SW 1271 (cell line): ENCODE measurements at regions not wholly inside any gene's neighbourhood (a gene's known extent, or its start where the extent isn't known, plus 50 kb on each side); places are given as distances from the start of the nearest gene placed in this dataset.
"Not testable (repeated sequence)": the region's sequence is repeated elsewhere in the genome, so short reads cannot be mapped to it uniquely, and the experiment has no call there.

Experiments used
- DNase-seq, 2 experiments: peaks; one replicate each; lab custom pipeline; 2025; lab: John Stamatoyannopoulos, UW

DNA sequence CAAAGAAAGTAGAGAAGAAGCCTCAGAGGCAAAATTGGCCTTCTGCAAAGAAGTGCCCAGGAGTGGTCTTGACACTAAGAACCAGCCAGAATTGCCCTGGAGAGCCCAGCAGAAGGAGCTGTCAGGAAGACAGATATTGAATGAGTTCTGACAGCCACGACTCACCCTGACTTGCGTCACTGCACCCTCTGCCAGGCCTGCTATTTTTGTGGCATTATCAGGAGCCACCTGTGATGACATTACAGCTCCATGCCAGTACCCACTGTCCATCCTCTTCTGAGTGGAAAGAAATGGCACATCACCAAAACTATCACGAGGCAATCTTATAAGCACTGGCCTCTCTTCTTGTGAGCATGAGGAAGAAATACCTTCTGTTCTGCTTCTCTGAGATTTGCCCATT is 67.7 kb downstream of the SMIM20 start:
- no peak for DNase-seq

DNA sequence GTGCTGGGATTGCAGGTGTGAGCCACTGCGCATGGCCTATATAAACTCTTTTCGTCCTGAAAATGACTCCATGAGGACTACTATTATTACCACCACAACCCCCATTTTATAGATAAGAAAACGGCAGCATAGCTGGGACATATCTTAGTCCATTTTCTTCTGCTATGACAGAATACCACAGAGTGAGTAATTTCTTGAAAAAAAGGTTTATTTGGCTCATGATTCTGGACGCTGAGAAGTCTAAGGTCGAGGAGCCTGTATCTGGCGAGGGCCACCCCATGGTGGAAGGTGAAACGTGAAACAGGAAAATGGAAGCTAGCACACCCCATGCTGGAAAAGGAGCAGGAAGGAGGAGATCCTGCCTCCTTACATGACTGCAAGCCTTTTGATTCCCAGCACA is 68.9 kb downstream of the SMIM20 start:
- no peak for DNase-seq

DNA sequence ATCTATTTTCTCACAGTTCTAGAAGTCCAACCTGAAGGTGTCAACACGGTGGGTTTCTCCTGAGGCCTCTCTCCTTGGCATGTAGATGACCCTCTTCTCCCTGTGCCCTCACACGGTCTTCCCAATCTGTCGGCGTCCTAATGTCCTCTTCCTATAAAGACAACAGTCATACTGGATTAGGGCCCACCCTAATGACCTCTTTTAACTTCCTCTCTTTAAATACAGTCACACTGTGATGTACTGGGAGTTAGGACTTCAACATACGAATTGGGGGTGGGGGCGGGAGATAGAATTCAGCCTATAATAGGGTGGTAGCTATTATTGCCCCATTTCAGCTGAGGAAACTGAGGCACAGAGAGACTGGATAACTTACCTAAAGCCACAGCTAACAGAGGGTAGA is 70.2 kb downstream of the SMIM20 start:
- no peak for DNase-seq

- no peak for DNase-seq
Measured at GRCh38 chr4:25984796-25985195, 70.8 kb downstream of the SMIM20 start.

DNA sequence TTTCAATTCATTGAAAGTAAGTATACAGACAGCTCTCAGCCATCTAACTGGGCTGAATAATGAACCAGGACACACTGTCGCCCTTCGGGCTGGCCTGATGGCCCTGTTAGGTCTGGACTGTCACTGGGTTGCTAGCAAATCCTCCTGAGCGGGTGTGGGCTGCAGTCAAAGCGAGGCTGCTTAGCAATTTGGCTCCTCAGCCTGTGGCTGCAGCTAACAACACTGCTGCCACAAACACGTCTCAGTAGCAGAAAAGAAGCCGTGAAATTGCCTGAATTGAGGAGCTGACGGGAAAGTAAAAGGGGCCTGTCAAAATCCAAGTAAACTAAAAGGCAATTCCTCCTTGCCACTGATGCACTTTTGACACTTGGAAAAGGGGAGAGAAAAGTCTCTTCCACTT is 72.8 kb downstream of the SMIM20 start:
- no peak for DNase-seq

- no peak for DNase-seq
Measured at GRCh38 chr4:25991340-25991739, 77.3 kb downstream of the SMIM20 start.

GRCh38 chr4:25993395-25994185 is 79.6 kb downstream of the SMIM20 start:
- DNase-seq = no peak

- DNase-seq = not testable (repeated sequence)
Measured at GRCh38 chr4:25994577-25994976, 80.6 kb downstream of the SMIM20 start.

DNA sequence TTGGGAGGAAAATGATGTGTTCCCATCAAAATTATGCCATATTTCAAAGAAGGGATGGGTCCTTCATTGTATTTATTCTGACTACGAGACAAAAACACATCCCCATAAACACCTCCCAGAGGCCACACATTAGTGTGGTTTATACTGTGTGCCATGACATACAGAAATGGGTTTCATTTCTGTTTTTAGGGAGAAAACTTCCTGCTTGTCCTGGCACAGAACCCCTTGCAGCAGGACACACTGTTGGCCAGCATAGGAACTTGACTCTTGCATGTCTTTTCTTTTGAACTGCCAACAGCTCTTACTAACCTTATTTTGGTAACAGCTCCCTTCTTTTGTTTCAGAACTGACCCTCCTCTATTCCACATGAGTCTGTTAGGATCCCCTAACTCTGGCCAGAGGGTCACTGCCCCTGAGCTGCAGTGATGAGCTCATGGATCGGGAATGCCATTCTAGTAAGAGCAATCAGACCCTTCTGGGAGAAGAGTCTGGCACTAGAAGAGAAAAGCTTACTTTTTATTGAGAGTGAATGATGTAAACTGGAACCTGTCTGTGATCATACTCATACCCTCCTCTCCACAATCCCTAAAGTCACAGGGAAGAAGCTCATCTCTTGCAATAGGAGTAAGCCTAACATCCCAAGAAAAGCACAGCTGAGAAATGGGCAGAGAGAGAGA is 86.4 kb downstream of the SMIM20 start:
- no peak for DNase-seq

DNA sequence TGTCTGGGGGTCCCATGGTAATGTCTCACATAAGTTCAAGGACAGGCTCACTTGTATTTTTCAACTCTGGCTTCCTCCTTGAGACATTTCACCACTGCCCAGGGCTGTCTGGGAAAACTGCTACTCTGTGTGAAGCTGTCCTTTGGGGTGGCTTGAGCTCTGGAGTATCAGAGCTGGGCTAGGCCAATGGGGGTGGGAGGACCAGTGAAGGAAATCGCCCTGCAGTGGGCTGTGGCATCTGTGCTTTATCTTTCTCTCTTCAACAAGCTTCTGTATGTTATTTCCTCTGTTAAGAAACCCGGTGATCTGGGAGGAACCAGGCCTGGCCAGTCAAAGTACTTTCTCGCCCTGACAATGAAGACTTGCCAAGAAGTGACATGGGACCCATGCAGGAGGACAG is 87.4 kb downstream of the SMIM20 start:
- DNase-seq = no peak

DNA sequence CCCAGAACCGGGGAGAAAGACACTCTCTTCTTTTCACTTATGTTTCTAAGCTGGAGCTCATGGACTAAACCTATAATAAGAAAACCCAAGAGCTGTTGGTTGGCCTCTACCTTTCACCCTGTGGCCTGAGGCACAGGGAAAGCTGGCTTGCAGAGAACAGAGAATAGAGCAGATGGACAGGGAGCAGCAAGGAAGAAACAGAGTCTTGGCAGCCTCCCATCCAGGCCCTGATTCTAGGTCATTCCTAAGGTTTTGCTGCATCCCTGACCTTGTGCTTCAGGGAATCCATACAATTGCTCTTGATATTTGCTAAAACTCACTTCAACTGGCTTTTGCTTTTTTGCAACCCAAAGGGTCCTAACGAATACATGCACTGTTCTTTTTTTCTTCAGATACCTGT is 87.8 kb downstream of the SMIM20 start:
- DNase-seq = no peak

DNA sequence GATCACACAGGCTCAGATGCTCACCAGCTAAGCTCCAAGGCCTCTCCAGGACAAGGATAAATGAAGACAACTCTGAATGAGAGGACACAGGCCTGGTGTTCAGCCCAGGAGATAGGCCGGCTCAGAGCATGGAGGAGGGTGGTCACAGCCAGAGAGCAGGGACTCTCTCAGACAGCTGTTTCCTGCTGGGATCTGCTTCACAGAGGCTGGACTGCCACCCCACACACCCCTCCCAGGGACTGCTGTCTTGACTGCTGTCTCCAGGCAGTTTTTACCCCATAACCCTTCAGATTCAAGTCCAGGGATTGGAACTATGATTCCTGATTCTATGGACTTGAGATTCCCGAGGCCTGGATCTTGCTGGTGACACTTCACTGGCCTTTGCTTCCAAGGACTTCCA is 89.0 kb downstream of the SMIM20 start:
- no peak for DNase-seq

GRCh38 chr4:26004290-26004689 is 90.3 kb downstream of the SMIM20 start:
- DNase-seq = no peak

- DNase-seq = no peak
Measured at GRCh38 chr4:26005764-26006163, 91.7 kb downstream of the SMIM20 start.

- no peak for DNase-seq
Measured at GRCh38 chr4:26008737-26009136, 94.7 kb downstream of the SMIM20 start.

GRCh38 chr4:26009502-26009901 is 95.5 kb downstream of the SMIM20 start:
- no peak for DNase-seq

- DNase-seq = no peak
Measured at GRCh38 chr4:26010304-26010703, 96.3 kb downstream of the SMIM20 start.

DNA sequence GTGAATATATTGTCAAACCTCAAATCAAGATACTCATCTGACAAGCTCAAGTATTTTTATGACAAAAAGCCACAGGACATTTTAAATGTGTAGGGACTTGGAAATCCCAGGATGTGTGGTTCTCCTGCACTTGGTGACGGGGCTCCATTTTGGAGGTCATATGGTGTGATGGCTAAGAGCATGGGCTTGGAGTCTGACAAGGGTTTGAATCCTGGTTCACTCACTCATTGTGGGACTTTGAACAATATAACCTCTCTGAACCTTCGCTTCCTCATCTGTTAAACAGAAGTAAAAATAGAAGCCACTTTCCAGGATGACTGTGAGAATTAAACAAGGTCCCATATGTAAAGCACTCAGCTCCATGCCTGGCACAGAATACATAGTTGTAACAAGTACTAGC is 99.6 kb downstream of the SMIM20 start:
- DNase-seq = no peak

DNA sequence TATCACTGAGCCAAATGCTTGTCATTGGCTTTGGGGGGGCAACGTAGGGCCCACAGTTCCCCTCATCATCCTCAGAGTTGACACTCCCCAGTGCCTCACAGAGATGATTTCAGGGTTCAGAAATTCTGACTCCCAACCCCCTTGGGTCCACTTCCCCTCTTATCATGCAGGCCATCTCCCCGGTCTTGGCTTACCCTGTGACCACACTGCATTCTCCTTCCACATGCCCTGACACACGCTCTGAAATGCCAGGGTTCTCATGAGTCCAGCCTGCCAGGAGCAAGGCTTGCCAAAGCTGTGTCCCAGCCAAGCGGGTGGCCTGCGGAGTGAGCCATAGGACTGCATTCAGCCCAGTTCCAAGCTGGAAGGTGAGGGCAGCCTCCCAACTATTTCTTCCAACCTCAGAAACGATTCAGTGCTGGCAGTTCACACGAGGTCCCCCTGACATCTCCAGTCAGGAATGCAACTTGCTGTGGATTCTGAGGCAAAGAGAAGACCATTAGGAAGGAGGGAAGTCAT is 101.2 kb downstream of the SMIM20 start:
- DNase-seq = no peak

GRCh38 chr4:26015906-26016305 is 101.9 kb downstream of the SMIM20 start:
- no peak for DNase-seq

DNA sequence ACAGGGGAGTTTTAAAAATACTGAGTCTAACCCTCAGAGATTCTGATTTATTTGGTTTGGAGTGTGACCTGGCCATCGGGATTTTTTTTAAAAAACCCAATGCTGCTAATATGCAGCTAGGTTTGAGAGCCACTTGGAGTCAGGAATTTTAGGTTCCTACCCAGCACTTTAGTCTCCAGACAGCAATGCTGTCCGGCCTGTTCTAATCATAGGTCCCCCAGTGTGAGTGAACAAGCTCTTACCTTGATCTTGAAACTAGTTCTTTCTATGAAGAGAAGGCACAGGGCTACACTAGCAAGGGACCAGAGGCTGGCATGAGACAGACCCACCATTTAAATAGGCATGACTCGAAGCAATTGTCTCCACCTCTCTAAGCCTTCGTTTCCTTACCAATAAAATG is 103.5 kb downstream of the SMIM20 start:
- DNase-seq = no peak

DNA sequence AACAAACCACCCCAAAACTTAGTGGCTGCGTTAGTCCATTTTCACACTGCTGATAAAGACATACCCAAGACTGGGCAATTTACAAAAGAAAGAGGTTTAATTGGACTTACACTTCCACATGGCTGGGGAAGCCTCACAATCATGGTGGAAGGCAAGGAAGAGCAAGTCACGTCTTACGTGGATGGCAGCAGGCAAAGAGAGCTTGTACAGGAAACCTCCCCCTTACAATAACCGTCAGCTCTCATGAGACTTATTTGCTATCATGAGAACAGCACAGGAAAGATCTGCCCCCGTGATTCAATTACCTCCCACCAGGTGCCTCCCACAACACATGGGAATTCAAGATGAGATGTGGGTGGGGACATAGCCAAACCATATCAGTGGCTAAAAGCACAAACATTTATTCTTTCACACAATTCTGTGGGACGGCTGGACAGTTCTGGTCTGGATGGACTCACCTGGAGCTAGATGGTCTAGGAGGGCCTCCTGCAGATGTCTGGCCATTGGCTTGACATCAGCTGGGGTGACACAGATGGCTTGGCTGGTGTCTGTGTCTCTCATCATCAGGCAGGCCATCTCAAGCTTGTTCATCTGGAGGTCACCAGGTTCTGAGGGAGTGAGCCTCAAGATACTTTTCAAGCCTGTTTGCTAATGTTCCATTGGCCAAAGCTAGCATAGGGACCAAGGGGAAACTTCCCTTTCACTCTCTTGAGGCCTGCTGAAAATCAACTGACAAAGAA is 104.1 kb downstream of the SMIM20 start:
- not testable (repeated sequence) for DNase-seq
